ENCODE measurements at regions not wholly inside any gene's neighbourhood (a gene's known extent, or its start where the extent isn't known, plus 50 kb on each side); places are given as distances from the start of the nearest gene placed in this dataset.

GRCh38 chr16:5769513-5769912 is 671.9 kb upstream of the EEF2KMT start:
- no peaks in the 10 kb centered on the region for H3K36me3 ChIP-seq
- no peak overlapping the region for H3K27ac ChIP-seq
- H3K4me1 ChIP-seq: no peaks in the 10 kb centered on the region
- TF ChIP-seq POLR2A (IDR thresholded peaks at IDR 0.05): no peak
- no peak for TF ChIP-seq CTCF (IDR thresholded peaks at IDR 0.05)
- H3K27me3 ChIP-seq: no peaks in the 10 kb centered on the region
- no peak overlapping the region for H3K4me3 ChIP-seq
- no peaks in the 10 kb centered on the region for H3K9me3 ChIP-seq
- no peak for DNase-seq

- DNase-seq: no peak
- Histone ChIP-seq H3K27me3 (no peaks in the 10 kb centered on the region), H3K4me3 (no peak overlapping the region), H3K9me3 (no peaks in the 10 kb centered on the region), H3K27ac (no peak overlapping the region), H3K4me1 (no peaks in the 10 kb centered on the region), H3K36me3 (no peaks in the 10 kb centered on the region)
- TF ChIP-seq POLR2A (IDR thresholded peaks at IDR 0.05) (no peak), CTCF (IDR thresholded peaks at IDR 0.05) (no peak)
Measured at GRCh38 chr16:5768445-5768844, 670.9 kb upstream of the EEF2KMT start.

GRCh38 chr16:5763176-5763575 is 665.6 kb upstream of the EEF2KMT start:
- TF ChIP-seq CTCF (IDR thresholded peaks at IDR 0.05) (no peak), POLR2A (IDR thresholded peaks at IDR 0.05) (no peak)
- Histone ChIP-seq H3K27ac (no peak overlapping the region), H3K27me3 (no peaks in the 10 kb centered on the region), H3K4me3 (no peak overlapping the region), H3K36me3 (no peaks in the 10 kb centered on the region), H3K9me3 (no peaks in the 10 kb centered on the region), H3K4me1 (no peaks in the 10 kb centered on the region)
- no peak for DNase-seq

- Histone ChIP-seq H3K27me3 (no peaks in the 10 kb centered on the region), H3K4me1 (no peaks in the 10 kb centered on the region), H3K4me3 (no peak overlapping the region), H3K36me3 (no peaks in the 10 kb centered on the region), H3K9me3 (no peaks in the 10 kb centered on the region), H3K27ac (no peak overlapping the region)
- DNase-seq: no peak
- no peak for TF ChIP-seq CTCF (IDR thresholded peaks at IDR 0.05)
- TF ChIP-seq POLR2A (IDR thresholded peaks at IDR 0.05): no peak
Measured at GRCh38 chr16:5762362-5762761, 664.8 kb upstream of the EEF2KMT start.

- Histone ChIP-seq H3K4me3 (no peak overlapping the region), H3K9me3 (no peaks in the 10 kb centered on the region), H3K36me3 (no peaks in the 10 kb centered on the region), H3K27ac (no peak overlapping the region), H3K27me3 (no peaks in the 10 kb centered on the region), H3K4me1 (no peaks in the 10 kb centered on the region)
- DNase-seq: no peak
- no peak for TF ChIP-seq CTCF (IDR thresholded peaks at IDR 0.05)
- TF ChIP-seq POLR2A (IDR thresholded peaks at IDR 0.05): no peak
Measured at GRCh38 chr16:5761592-5761991, 664.0 kb upstream of the EEF2KMT start.

- H3K27me3 ChIP-seq: no peaks in the 10 kb centered on the region
- no peak for DNase-seq
Measured at GRCh38 chr16:5758281-5758680, 660.7 kb upstream of the EEF2KMT start.

More at GRCh38 chr16:5758281-5758680, 660.7 kb upstream of the EEF2KMT start:
- Histone ChIP-seq H3K4me1 (no peaks in the 10 kb centered on the region), H3K27ac (no peak overlapping the region), H3K36me3 (no peaks in the 10 kb centered on the region), H3K9me3 (no peaks in the 10 kb centered on the region), H3K4me3 (no peak overlapping the region)
- TF ChIP-seq CTCF (IDR thresholded peaks at IDR 0.05) (no peak), POLR2A (IDR thresholded peaks at IDR 0.05) (no peak)
